ENCODE measurements at regions not wholly inside any gene's neighbourhood (a gene's known extent, or its start where the extent isn't known, plus 50 kb on each side); places are given as distances from the start of the nearest gene placed in this dataset.

GRCh38 chr20:39326050-39326449 lies 363.9 kb downstream of the DHX35 start:
- no peak for DNase-seq (ENCODE audit: low read depth in 4 of 4, low spot score in 3 of 4)

- DNase-seq (ENCODE audit: low read depth in 4 of 4, low spot score in 3 of 4): no peak
Observed at GRCh38 chr20:39318911-39319310, 356.8 kb downstream of the DHX35 start.

GRCh38 chr20:39312676-39313075 lies 350.5 kb downstream of the DHX35 start:
- DNase-seq (ENCODE audit: low read depth in 4 of 4, low spot score in 3 of 4): no peak

- no peak for DNase-seq (ENCODE audit: low read depth in 4 of 4, low spot score in 3 of 4)
Observed at GRCh38 chr20:39311851-39312506, 349.8 kb downstream of the DHX35 start.

- no peak for DNase-seq (ENCODE audit: low read depth in 4 of 4, low spot score in 3 of 4)
Observed at GRCh38 chr20:39310363-39310995, 348.3 kb downstream of the DHX35 start.

GRCh38 chr20:39309458-39309857 lies 347.3 kb downstream of the DHX35 start:
- no peak for DNase-seq (ENCODE audit: low read depth in 4 of 4, low spot score in 3 of 4)

- no peak for DNase-seq (ENCODE audit: low read depth in 4 of 4, low spot score in 3 of 4)
Observed at GRCh38 chr20:39302312-39302711, 340.2 kb downstream of the DHX35 start.

GRCh38 chr20:39299783-39300182 lies 337.6 kb downstream of the DHX35 start:
- no peak for DNase-seq (ENCODE audit: low read depth in 4 of 4, low spot score in 3 of 4)

- DNase-seq (ENCODE audit: low read depth in 4 of 4, low spot score in 3 of 4): no peak
Observed at GRCh38 chr20:39298571-39299506, 336.7 kb downstream of the DHX35 start.

GRCh38 chr20:39298121-39298520 lies 336.0 kb downstream of the DHX35 start:
- no peak for DNase-seq (ENCODE audit: low read depth in 4 of 4, low spot score in 3 of 4)

- DNase-seq (ENCODE audit: low read depth in 4 of 4, low spot score in 3 of 4): no peak
Observed at GRCh38 chr20:39295301-39295700, 333.2 kb downstream of the DHX35 start.

- no peak for DNase-seq (ENCODE audit: low read depth in 4 of 4, low spot score in 3 of 4)
Observed at GRCh38 chr20:39294137-39294725, 332.1 kb downstream of the DHX35 start.

GRCh38 chr20:39292193-39292736 lies 330.1 kb downstream of the DHX35 start:
- no peak for DNase-seq (ENCODE audit: low read depth in 4 of 4, low spot score in 3 of 4)

GRCh38 chr20:39291301-39291700 lies 329.2 kb downstream of the DHX35 start:
- no peak for DNase-seq (ENCODE audit: low read depth in 4 of 4, low spot score in 3 of 4)

GRCh38 chr20:39290575-39290974 lies 328.4 kb downstream of the DHX35 start:
- DNase-seq (ENCODE audit: low read depth in 4 of 4, low spot score in 3 of 4): no peak

- no peak for DNase-seq (ENCODE audit: low read depth in 4 of 4, low spot score in 3 of 4)
Observed at GRCh38 chr20:39289831-39290230, 327.7 kb downstream of the DHX35 start.

GRCh38 chr20:39289316-39289715 lies 327.2 kb downstream of the DHX35 start:
- no peak for DNase-seq (ENCODE audit: low read depth in 4 of 4, low spot score in 3 of 4)

GRCh38 chr20:39283464-39283863 lies 321.3 kb downstream of the DHX35 start:
- no peak for DNase-seq (ENCODE audit: low read depth in 4 of 4, low spot score in 3 of 4)

- DNase-seq (ENCODE audit: low read depth in 4 of 4, low spot score in 3 of 4): no peak
Observed at GRCh38 chr20:39282619-39283092, 320.5 kb downstream of the DHX35 start.

GRCh38 chr20:39280875-39281274 lies 318.7 kb downstream of the DHX35 start:
- DNase-seq (ENCODE audit: low read depth in 4 of 4, low spot score in 3 of 4): no peak
